Naive thymus-derived CD4-positive, alpha-beta T cell (primary cell): ENCODE measurements at regions not wholly inside any gene's neighbourhood (a gene's known extent, or its start where the extent isn't known, plus 50 kb on each side); places are given as distances from the start of the nearest gene placed in this dataset.

Experiments
- ATAC-seq: fragments of 150-1000 bp; cut with Tn5 transposase; 2 replicates; pipeline ENCODE4 v1.10.0; 2021; ENCODE audit warnings: mild to moderate bottlenecking, moderate library complexity
- CTCF ChIA-PET: fragments of 350-600 bp; sonication (Branson Sonifier 250); formaldehyde crosslinking; loops from one replicate; lab custom pipeline; 2021; ENCODE audit warnings: antibody characterized with exemption; lab: Charles Lee
- POLR2A ChIA-PET: fragments of 350-600 bp; sonication (Branson Sonifier 250); formaldehyde crosslinking; loops from one replicate; lab custom pipeline; 2021; ENCODE audit warnings: antibody characterized with exemption, inconsistent platforms; lab: Charles Lee
- DNase-seq, 9 donors: peaks; one replicate each; pipeline versions ENCODE4 v3.0.0 to v3.0.0-alpha.2; 2020 to 2022; ENCODE audit warnings: mixed read lengths in 1 of 9
- H3K27ac ChIP-seq: one replicate; pipeline ENCODE4 v1.7.0; 2013; ENCODE audit warnings: mild to moderate bottlenecking, low read depth, low read length, moderate library complexity
- H3K27me3 ChIP-seq, 2 donors: one replicate each; pipeline ENCODE4 v1.7.0; 2013; ENCODE audit warnings: low read length in 2 of 2, mild to moderate bottlenecking in 2 of 2, moderate library complexity in 2 of 2; ENCODE audit not compliant: control insufficient read depth in 2 of 2, insufficient read depth in 2 of 2
- H3K36me3 ChIP-seq, 3 experiments: 1 replicate in 2 of 3; 2 replicates in 1 of 3; pipeline ENCODE4 v1.7.0; 2013; ENCODE audit warnings: low read length in 3 of 3, mild to moderate bottlenecking in 3 of 3, moderate library complexity in 1 of 3; ENCODE audit not compliant: insufficient read depth in 3 of 3, control insufficient read depth in 2 of 3
- H3K4me1 ChIP-seq, 2 donors: one replicate each; pipeline ENCODE4 v1.7.0; 2013; ENCODE audit warnings: low read length in 2 of 2, mild to moderate bottlenecking in 2 of 2, moderate library complexity in 1 of 2; ENCODE audit not compliant: control insufficient read depth in 2 of 2, insufficient read depth in 2 of 2
- H3K4me3 ChIP-seq: 2 replicates; pipeline ENCODE4 v1.7.0; 2013; ENCODE audit warnings: mild to moderate bottlenecking, low read length
- H3K9me3 ChIP-seq, 3 experiments: 1 replicate in 2 of 3; 2 replicates in 1 of 3; pipeline ENCODE4 v1.7.0; 2013; ENCODE audit warnings: low read length in 3 of 3; ENCODE audit not compliant: control insufficient read depth in 2 of 3
- H3K27ac Mint-ChIP-seq, 9 donors: one replicate each; pipeline ENCODE4 v1.8.0; 2020 to 2022; ENCODE audit warnings: mixed read lengths in 9 of 9, mild to moderate bottlenecking in 8 of 9, moderate library complexity in 5 of 9, inconsistent platforms in 2 of 9
- H3K27me3 Mint-ChIP-seq, 5 donors: one replicate each; pipeline ENCODE4 v1.8.0; 2021 to 2022; ENCODE audit warnings: mixed read lengths in 5 of 5, mild to moderate bottlenecking in 1 of 5
- H3K36me3 Mint-ChIP-seq, 5 donors: one replicate each; pipeline ENCODE4 v1.8.0; 2020 to 2022; ENCODE audit warnings: mixed read lengths in 5 of 5, mild to moderate bottlenecking in 3 of 5, inconsistent platforms in 1 of 5
- H3K4me1 Mint-ChIP-seq, 7 donors: one replicate each; pipeline ENCODE4 v1.8.0; 2020 to 2022; ENCODE audit warnings: mixed read lengths in 7 of 7, mild to moderate bottlenecking in 3 of 7, inconsistent platforms in 1 of 7
- H3K4me3 Mint-ChIP-seq, 10 donors: one replicate each; pipeline ENCODE4 v1.8.0; 2020 to 2022; ENCODE audit warnings: mild to moderate bottlenecking in 10 of 10, mixed read lengths in 10 of 10, moderate library complexity in 6 of 10, inconsistent platforms in 2 of 10
- H3K9me3 Mint-ChIP-seq, 11 donors: one replicate each; pipeline ENCODE4 v1.8.0; 2020 to 2022; ENCODE audit warnings: mixed read lengths in 11 of 11, mild to moderate bottlenecking in 4 of 11, inconsistent platforms in 1 of 11, moderate library complexity in 1 of 11
- intact Hi-C, 2 donors: fragments of 100-400 bp; cut with micrococcal nuclease; formaldehyde crosslinking; loops; one replicate each; pipeline ENCODE4 v1.15.1; 2023

DNA sequence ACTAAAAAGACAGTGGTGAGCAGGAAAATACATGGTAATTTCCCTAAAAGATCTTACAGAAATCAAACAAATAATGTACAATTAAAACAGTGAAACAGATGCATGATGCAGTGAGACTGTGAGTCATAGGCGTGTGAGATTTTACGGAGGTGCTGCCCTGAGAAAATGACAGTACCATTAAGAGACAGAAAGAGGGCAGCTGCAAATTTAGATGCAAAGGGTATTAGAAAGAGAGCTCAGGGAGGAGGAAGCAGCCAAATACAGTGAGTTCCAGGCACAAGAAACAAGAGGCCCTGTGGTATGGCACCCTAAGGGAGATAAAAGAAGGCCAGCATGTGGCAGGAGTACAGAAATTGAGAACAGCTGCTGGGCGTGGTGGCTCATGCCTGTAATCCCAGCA lies 88.5 kb upstream of the FIBIN start:
- H3K4me1 Mint-ChIP-seq: no peaks in the 10 kb centered on the region
- no peaks in the 10 kb centered on the region for H3K9me3 ChIP-seq
- ChIA-PET CTCF (no interaction called here), POLR2A (no interaction called here)
- no peak overlapping the region for H3K4me3 Mint-ChIP-seq
- intact Hi-C loops: no loop called here
- H3K27ac ChIP-seq: no peak overlapping the region
- H3K36me3 ChIP-seq: no peaks in the 10 kb centered on the region
- ATAC-seq (no peak), DNase-seq (no peak)
- H3K27me3 ChIP-seq: no peaks in the 10 kb centered on the region
- no peaks in the 10 kb centered on the region for H3K27me3 Mint-ChIP-seq
- H3K27ac Mint-ChIP-seq: no peak overlapping the region
- H3K4me3 ChIP-seq: no peak overlapping the region
- peaks cover 0 to 17% (median 6%) of the 10 kb centered on the region in 11 donors for H3K9me3 Mint-ChIP-seq
- no peaks in the 10 kb centered on the region for H3K4me1 ChIP-seq
- H3K36me3 Mint-ChIP-seq: no peaks in the 10 kb centered on the region

GRCh38 chr11:26909515-26909914 lies 84.4 kb upstream of the FIBIN start:
- Mint-ChIP-seq H3K4me1 (no peaks in the 10 kb centered on the region), H3K9me3 (peaks cover 0 to 18% (median 5%) of the 10 kb centered on the region in 11 donors), H3K27me3 (no peaks in the 10 kb centered on the region), H3K4me3 (no peak overlapping the region), H3K36me3 (no peaks in the 10 kb centered on the region), H3K27ac (no peak overlapping the region)
- no peaks in the 10 kb centered on the region for H3K4me1 ChIP-seq
- H3K27ac ChIP-seq: no peak overlapping the region
- H3K4me3 ChIP-seq: no peak overlapping the region
- intact Hi-C loops: no loop called here
- no peak for ATAC-seq
- CTCF ChIA-PET: no interaction called here
- H3K36me3 ChIP-seq: no peaks in the 10 kb centered on the region
- POLR2A ChIA-PET: no interaction called here
- no peak for DNase-seq
- no peaks in the 10 kb centered on the region for H3K9me3 ChIP-seq
- H3K27me3 ChIP-seq: no peaks in the 10 kb centered on the region

DNA sequence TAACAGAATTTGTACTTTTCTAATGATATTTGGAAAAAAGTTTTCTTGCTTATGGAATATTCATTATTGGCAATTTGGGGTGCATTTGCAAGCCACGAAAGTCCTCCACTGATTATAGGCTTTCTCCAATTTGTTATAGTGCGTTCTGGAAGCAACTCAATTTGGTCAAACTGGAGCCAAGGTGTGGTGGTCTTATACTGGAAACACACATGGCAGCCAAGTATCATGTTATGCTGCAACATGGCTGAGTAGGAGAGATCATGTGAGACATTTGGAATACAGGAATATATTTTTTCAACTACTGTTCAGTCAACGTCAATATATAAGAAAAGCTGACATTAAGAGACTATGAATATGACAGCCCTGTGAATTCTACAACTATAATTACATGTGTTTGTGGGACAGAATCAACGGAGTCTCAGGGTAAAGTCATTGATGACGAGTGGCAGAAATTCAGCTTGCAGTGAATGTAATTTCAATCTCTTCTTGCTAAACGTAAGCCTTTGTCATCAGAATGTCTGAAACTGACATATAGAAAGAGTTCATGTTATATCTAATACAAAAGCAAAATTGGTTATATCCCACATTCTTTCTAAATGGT lies 83.8 kb upstream of the FIBIN start:
- no peaks in the 10 kb centered on the region for H3K36me3 Mint-ChIP-seq
- no peak overlapping the region for H3K27ac Mint-ChIP-seq
- H3K27ac ChIP-seq: no peak overlapping the region
- H3K4me3 Mint-ChIP-seq: no peak overlapping the region
- no peaks in the 10 kb centered on the region for H3K4me1 Mint-ChIP-seq
- no peaks in the 10 kb centered on the region for H3K9me3 ChIP-seq
- H3K9me3 Mint-ChIP-seq: peaks cover 0 to 18% (median 5%) of the 10 kb centered on the region in 11 donors
- no peaks in the 10 kb centered on the region for H3K4me1 ChIP-seq
- H3K27me3 ChIP-seq: no peaks in the 10 kb centered on the region
- ChIA-PET POLR2A (no interaction called here), CTCF (no interaction called here)
- no peak for ATAC-seq
- DNase-seq: no peak
- no peaks in the 10 kb centered on the region for H3K27me3 Mint-ChIP-seq
- intact Hi-C loops: no loop called here
- H3K4me3 ChIP-seq: no peak overlapping the region
- no peaks in the 10 kb centered on the region for H3K36me3 ChIP-seq

DNA sequence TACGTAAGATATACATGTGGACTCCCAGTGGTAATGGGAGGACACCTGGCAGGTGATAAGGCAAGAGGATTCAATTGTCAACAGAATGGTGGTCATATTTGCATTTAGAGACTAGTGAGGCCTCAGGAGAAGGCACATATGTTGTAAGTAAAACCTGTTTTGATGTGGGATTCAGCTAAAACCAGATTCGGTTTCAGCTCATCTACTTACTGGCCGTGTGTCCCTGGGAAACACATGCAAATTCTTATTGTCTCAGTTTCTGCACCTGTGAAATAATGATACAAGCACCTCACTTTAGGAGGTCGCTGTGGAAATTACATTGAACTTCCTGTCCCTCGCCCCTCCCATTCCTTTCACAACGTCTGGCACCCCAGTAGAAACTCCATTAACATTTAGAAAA lies 78.9 kb upstream of the FIBIN start:
- Mint-ChIP-seq H3K27me3 (no peaks in the 10 kb centered on the region), H3K36me3 (peaks cover 0 to 3% (median 0%) of the 10 kb centered on the region in 5 donors), H3K9me3 (peaks cover 2 to 17% (median 6%) of the 10 kb centered on the region in 11 donors), H3K4me3 (no peak overlapping the region), H3K27ac (no peak overlapping the region), H3K4me1 (no peaks in the 10 kb centered on the region)
- Histone ChIP-seq H3K27ac (no peak overlapping the region), H3K27me3 (no peaks in the 10 kb centered on the region), H3K4me3 (no peak overlapping the region), H3K4me1 (no peaks in the 10 kb centered on the region), H3K36me3 (no peaks in the 10 kb centered on the region), H3K9me3 (no peaks in the 10 kb centered on the region)
- POLR2A ChIA-PET: no interaction called here
- CTCF ChIA-PET: no interaction called here
- DNase-seq (no peak), ATAC-seq (no peak)
- intact Hi-C loops: no loop called here

DNA sequence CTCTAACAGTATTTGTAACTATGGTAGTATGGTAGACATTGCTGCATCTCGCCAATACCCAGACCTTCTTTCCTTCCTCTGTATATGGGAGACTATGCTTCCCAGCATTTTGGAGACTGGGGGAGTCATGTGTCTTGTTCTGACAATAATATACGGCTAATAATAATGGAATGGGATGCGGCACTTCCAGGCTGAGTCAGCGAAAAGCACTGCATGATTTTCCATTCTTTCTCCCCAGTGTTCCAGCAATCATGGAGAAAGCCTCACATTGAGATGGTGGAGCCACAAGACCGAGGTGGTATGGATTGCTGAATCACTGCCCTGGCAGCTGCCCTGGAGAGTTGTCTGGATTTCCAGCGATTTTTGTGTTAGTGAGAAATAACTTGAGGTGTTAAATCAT lies 77.1 kb upstream of the FIBIN start:
- Histone ChIP-seq H3K36me3 (no peaks in the 10 kb centered on the region), H3K4me1 (no peaks in the 10 kb centered on the region), H3K27ac (no peak overlapping the region), H3K27me3 (no peaks in the 10 kb centered on the region), H3K9me3 (no peaks in the 10 kb centered on the region), H3K4me3 (no peak overlapping the region)
- DNase-seq (no peak), ATAC-seq (no peak)
- Mint-ChIP-seq H3K27me3 (no peaks in the 10 kb centered on the region), H3K4me1 (no peaks in the 10 kb centered on the region), H3K36me3 (peaks cover 0 to 3% (median 0%) of the 10 kb centered on the region in 5 donors), H3K9me3 (peaks cover 0 to 17% (median 6%) of the 10 kb centered on the region in 11 donors), H3K27ac (no peak overlapping the region), H3K4me3 (no peak overlapping the region)
- CTCF ChIA-PET: no interaction called here
- POLR2A ChIA-PET: no interaction called here
- intact Hi-C loops: no loop called here

DNA sequence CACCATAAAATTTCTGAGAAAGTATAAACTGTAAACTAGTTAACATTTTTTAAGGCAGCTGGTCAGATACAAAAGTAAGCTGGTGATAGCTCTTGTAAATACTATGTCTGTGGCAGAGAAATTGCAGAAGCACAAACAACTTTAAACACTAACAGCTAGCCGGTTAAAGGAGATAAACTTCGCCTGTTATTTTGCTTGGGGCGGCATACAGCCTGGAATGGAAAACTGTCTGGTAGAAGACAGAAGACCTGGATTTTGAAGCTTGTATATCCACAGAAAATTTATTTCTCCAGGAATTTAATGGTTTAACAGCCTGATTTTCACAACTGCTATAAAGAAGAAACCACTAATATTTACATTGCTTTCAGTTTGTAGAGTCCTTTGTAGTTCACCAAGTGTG lies 65.3 kb upstream of the FIBIN start:
- no peaks in the 10 kb centered on the region for H3K36me3 Mint-ChIP-seq
- no peak overlapping the region for H3K4me3 ChIP-seq
- no peak overlapping the region for H3K4me3 Mint-ChIP-seq
- no peaks in the 10 kb centered on the region for H3K4me1 ChIP-seq
- no peak overlapping the region for H3K27ac ChIP-seq
- peaks cover 0 to 4% (median 0%) of the 10 kb centered on the region in 3 experiments for H3K9me3 ChIP-seq
- H3K4me1 Mint-ChIP-seq: no peaks in the 10 kb centered on the region
- intact Hi-C loops: no loop called here
- ChIA-PET POLR2A (no interaction called here), CTCF (no interaction called here)
- H3K36me3 ChIP-seq: no peaks in the 10 kb centered on the region
- ATAC-seq: no peak
- no peaks in the 10 kb centered on the region for H3K27me3 ChIP-seq
- no peaks in the 10 kb centered on the region for H3K27me3 Mint-ChIP-seq
- peaks cover 2 to 31% (median 14%) of the 10 kb centered on the region in 11 donors for H3K9me3 Mint-ChIP-seq
- no peak for DNase-seq
- no peak overlapping the region for H3K27ac Mint-ChIP-seq

DNA sequence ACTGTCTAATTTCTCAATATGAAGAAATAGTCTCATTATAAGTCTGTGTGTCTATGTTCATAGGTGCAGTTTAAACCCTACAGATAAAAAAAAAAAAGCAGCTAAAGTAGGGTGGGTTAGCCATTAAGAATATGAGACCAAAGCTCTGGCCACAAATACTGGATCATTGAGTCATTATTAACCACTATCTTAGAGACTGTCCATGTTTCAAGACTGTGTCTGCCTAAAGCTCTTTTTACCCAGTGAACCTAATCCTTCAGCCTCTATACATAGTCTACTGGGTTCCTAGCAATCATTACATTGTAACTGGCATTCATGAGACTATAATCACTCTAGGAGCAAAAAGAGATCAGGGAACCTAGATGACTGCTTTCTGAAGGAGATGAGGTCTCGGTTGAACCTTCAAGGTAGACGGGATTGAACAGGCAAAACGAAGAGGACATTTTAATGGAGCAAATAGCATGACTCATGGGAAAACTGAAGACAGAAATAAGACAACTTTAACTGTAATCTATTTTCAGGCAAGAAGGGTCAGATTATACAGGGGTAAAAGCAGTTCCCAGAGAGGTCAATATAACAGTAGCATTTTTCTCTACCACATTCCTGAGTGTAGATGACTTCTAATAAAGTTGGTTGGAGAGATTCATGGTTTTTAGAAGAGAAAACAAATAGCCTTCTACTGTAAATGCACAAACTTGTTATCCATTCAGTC lies 64.0 kb upstream of the FIBIN start:
- Histone ChIP-seq H3K36me3 (no peaks in the 10 kb centered on the region), H3K9me3 (peaks cover 0 to 4% (median 0%) of the 10 kb centered on the region in 3 experiments), H3K27ac (no peak overlapping the region), H3K4me1 (no peaks in the 10 kb centered on the region), H3K4me3 (no peak overlapping the region), H3K27me3 (no peaks in the 10 kb centered on the region)
- CTCF ChIA-PET: interaction anchor here (0.6 kb wide), 1 partner anchor 116 kb away, joined by 3 read pairs; no protein-coding TSS in a partner anchor
- Mint-ChIP-seq H3K4me1 (no peaks in the 10 kb centered on the region), H3K27me3 (no peaks in the 10 kb centered on the region), H3K27ac (no peak overlapping the region), H3K4me3 (no peak overlapping the region), H3K9me3 (peaks cover 2 to 21% (median 10%) of the 10 kb centered on the region in 11 donors), H3K36me3 (no peaks in the 10 kb centered on the region)
- intact Hi-C loops: no loop called here
- no peak for DNase-seq
- ATAC-seq: no peak
- POLR2A ChIA-PET: no interaction called here
